GM12878 (cell line): ENCODE measurements at regions not wholly inside any gene's neighbourhood (a gene's known extent, or its start where the extent isn't known, plus 50 kb on each side); places are given as distances from the start of the nearest gene placed in this dataset.

Source experiments
- ATAC-seq: fragments of 200-7000 bp; cut with Tn5 transposase; 3 replicates; pipeline ENCODE4 v1.9.1; 2020; ENCODE audit warnings: mild to moderate bottlenecking, moderate library complexity
- BruUV-seq: library from RNA; stranded (reverse); fragments of 400-500 nt; replicated peaks from 2 replicates; lab custom pipeline; 2021; lab: Mats Ljungman, UMichigan
- CTCF ChIA-PET: fragments of 300-600 bp; sonication (Branson Sonifier 250); formaldehyde crosslinking; extraction: SDS; loops from one replicate; lab custom pipeline; 2021; ENCODE audit warnings: inconsistent platforms; lab: Yijun Ruan, JAX
- POLR2A ChIA-PET: fragments of 350-600 bp; formaldehyde crosslinking; extraction: SDS; loops from one replicate; lab custom pipeline; 2021; ENCODE audit warnings: inconsistent platforms; lab: Charles Lee
- RAD21 ChIA-PET: fragments of 300-600 bp; sonication (Branson Sonifier 250); formaldehyde crosslinking; loops from one replicate; lab custom pipeline; 2023; ENCODE audit warnings: antibody characterized with exemption; ENCODE audit not compliant: unreplicated experiment; lab: Charles Lee
- SMC1A ChIA-PET: fragments of 300-600 bp; sonication (Branson Sonifier 250); formaldehyde crosslinking; loops from one replicate; lab custom pipeline; 2023; ENCODE audit not compliant: unreplicated experiment, uncharacterized antibody; lab: Charles Lee
- DNase-seq: peaks from one replicate; pipeline ENCODE4 v3.0.0-alpha.2; 2011; ENCODE audit warnings: low read depth, low spot score
- FAIRE-seq: peaks from 3 replicates; lab custom pipeline; 2011; peaks lifted over from hg19 to GRCh38; lab: Jason Lieb, UNC
- H2AFZ ChIP-seq: 2 replicates; pipeline ENCODE4 v1.6.0; 2011; ENCODE audit warnings: low read depth, low read length, control low read depth; ENCODE audit not compliant: control insufficient read depth
- H3K27ac ChIP-seq: 2 replicates; pipeline ENCODE4 v1.5.1; 2011; ENCODE audit warnings: control low read depth; ENCODE audit not compliant: control insufficient read depth, insufficient read depth
- H3K27me3 ChIP-seq, 2 experiments: replicated peaks in 1 of 2; 2 replicates each; pipeline versions ENCODE4 v1.6.0 to v1.6.1; 2011; ENCODE audit warnings: low read length in 1 of 2; ENCODE audit not compliant: control insufficient read depth in 2 of 2, insufficient read depth in 2 of 2
- H3K36me3 ChIP-seq, 2 experiments: 2 replicates each; pipeline ENCODE4 v1.5.1; 2011; ENCODE audit warnings: low read length in 1 of 2; ENCODE audit not compliant: control insufficient read depth in 2 of 2, insufficient read depth in 2 of 2
- H3K4me1 ChIP-seq: 2 replicates; pipeline ENCODE4 v1.6.1; 2011; ENCODE audit warnings: mild to moderate bottlenecking, low read length, moderate library complexity, mixed read lengths; ENCODE audit not compliant: control insufficient read depth, insufficient read depth
- H3K4me2 ChIP-seq: 2 replicates; pipeline ENCODE4 v1.6.0; 2011; ENCODE audit warnings: control low read depth; ENCODE audit not compliant: control insufficient read depth, insufficient read depth
- H3K4me3 ChIP-seq: fragments of 200-600 bp; sonication (generic); 2 replicates; pipeline ENCODE4 v1.5.1; 2016
- H3K79me2 ChIP-seq: 2 replicates; pipeline ENCODE4 v1.6.0; 2011; ENCODE audit warnings: low read length; ENCODE audit not compliant: control insufficient read depth, insufficient read depth
- H3K9ac ChIP-seq: 2 replicates; pipeline ENCODE4 v1.8.0; 2011; ENCODE audit warnings: low read length, control low read depth, mixed read lengths; ENCODE audit not compliant: control insufficient read depth, insufficient read depth
- H3K9me3 ChIP-seq: replicated peaks from 3 replicates; pipeline ENCODE4 v1.5.1; 2011; ENCODE audit warnings: mild to moderate bottlenecking, low read length; ENCODE audit not compliant: control insufficient read depth, insufficient read depth
- H4K20me1 ChIP-seq: 2 replicates; pipeline ENCODE4 v1.6.0; 2011; ENCODE audit not compliant: control insufficient read depth, insufficient read depth
- CHD4 ChIP-seq: fragments of 200-600 bp; sonication (generic); IDR thresholded peaks from 2 replicates; pipeline ENCODE4 v1.6.1; 2016; ENCODE audit warnings: mild to moderate bottlenecking
- RAD21 ChIP-seq: IDR thresholded peaks from 2 replicates; pipeline ENCODE4 v1.6.1; 2011; ENCODE audit warnings: mild to moderate bottlenecking, low read depth, low read length, moderate library complexity; ENCODE audit not compliant: insufficient read depth
- TAF1 ChIP-seq: IDR thresholded peaks from 2 replicates; pipeline ENCODE4 v1.6.1; 2011; ENCODE audit warnings: mild to moderate bottlenecking, low read depth, low read length, borderline replicate concordance
- WGBS: methylation state at CpG from one replicate; pipeline ENCODE4 v1.1.6; 2016; ENCODE audit warnings: low lambda C conversion rate; ENCODE audit not compliant: insufficient replicate concordance, insufficient coverage; ENCODE audit errors: missing lambda C conversion rate; 5-methylcytosine and 5-hydroxymethylcytosine counted together
- in situ Hi-C: fragments of 300-500 bp; cut with MboI; formaldehyde crosslinking; loops from 9 replicates; pipeline ENCODE4 v1.14.3; 2018; ENCODE audit warnings: mixed read lengths
- intact Hi-C: fragments of 100-400 bp; cut with micrococcal nuclease; formaldehyde crosslinking; loops from one replicate; pipeline ENCODE4 v1.14.2; 2022; ENCODE audit not compliant: unreplicated experiment
- TF ChIP-seq, protein P1 (sequence below): fragments of 450-650 bp; IDR thresholded peaks from 2 replicates; pipeline ENCODE4 v1.6.1; 2017; ENCODE audit warnings: low read depth, mild to moderate bottlenecking, moderate library complexity
- TF ChIP-seq, protein P2 (sequence below): IDR thresholded peaks from 2 replicates; pipeline ENCODE4 v1.6.1; 2012; ENCODE audit warnings: low read depth, low read length, improper control_type of control experiment

DNA sequence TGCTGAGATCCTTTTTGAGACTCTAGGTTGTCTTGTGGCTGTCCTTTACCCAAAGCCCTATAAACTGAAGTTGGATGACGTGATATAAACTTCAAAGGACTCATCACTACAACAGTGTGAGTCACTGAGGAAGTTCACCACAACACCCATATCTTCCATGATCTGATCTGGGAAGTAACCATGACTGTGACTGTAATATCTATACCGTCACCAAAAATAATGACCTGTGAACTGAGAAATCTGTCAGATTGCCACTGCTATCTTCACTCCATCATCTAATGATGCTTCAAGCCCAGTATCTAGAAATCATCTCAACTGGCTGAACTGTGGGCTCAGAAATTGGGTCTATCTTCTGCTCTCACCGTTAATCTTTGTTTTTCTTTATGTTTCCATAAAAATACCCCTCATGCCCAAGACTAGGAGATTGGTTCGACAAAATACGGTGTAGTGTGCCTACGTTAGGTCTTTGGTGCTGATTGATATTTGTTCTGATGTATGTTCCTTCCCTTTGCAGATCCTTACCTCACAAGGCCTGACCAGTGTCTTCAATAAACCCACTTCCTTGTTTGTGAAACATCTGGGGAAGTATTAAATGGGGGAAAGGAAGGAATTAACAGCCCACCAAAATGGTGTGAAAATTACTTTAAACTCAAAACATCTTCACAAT is 78.2 kb downstream of the MYL12B start:
- Histone ChIP-seq H3K4me1 (no peaks in the 10 kb centered on the region), H3K4me3 (no peak overlapping the region), H3K36me3 (no peaks in the 10 kb centered on the region), H3K27ac (no peak overlapping the region), H3K4me2 (no peak overlapping the region), H3K79me2 (no peaks in the 10 kb centered on the region), H3K9ac (no peak overlapping the region), H3K27me3 (no peaks in the 10 kb centered on the region; a peak in 2 of 4 replicates), H2AFZ (no peak overlapping the region), H4K20me1 (no peaks in the 10 kb centered on the region), H3K9me3 (no peaks in the 10 kb centered on the region)
- SMC1A ChIA-PET = no interaction called here
- CTCF ChIA-PET = interaction anchor here (0.9 kb wide), 1 partner anchor 12 kb away, joined by 3 read pairs; no protein-coding TSS in a partner anchor
- RAD21 ChIA-PET = no interaction called here
- FAIRE-seq (no peak), ATAC-seq (no peak), DNase-seq (no peak)
- POLR2A ChIA-PET = no interaction called here
- no TSS peak for BruUV-seq
- in situ Hi-C loops = no loop called here
- TF ChIP-seq, protein P1, sequence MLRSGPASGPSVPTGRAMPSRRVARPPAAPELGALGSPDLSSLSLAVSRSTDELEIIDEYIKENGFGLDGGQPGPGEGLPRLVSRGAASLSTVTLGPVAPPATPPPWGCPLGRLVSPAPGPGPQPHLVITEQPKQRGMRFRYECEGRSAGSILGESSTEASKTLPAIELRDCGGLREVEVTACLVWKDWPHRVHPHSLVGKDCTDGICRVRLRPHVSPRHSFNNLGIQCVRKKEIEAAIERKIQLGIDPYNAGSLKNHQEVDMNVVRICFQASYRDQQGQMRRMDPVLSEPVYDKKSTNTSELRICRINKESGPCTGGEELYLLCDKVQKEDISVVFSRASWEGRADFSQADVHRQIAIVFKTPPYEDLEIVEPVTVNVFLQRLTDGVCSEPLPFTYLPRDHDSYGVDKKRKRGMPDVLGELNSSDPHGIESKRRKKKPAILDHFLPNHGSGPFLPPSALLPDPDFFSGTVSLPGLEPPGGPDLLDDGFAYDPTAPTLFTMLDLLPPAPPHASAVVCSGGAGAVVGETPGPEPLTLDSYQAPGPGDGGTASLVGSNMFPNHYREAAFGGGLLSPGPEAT = no peak
- TF ChIP-seq TAF1 (no peak), CHD4 (no peak), RAD21 (no peak)
- TF ChIP-seq, protein P2, sequence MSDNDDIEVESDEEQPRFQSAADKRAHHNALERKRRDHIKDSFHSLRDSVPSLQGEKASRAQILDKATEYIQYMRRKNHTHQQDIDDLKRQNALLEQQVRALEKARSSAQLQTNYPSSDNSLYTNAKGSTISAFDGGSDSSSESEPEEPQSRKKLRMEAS = no peak
- intact Hi-C loops = no loop called here
- 12% methylated on average over 6 of the region's 6 CpGs for WGBS
